DND-41 (cell line): ENCODE measurements at regions not wholly inside any gene's neighbourhood (a gene's known extent, or its start where the extent isn't known, plus 50 kb on each side); places are given as distances from the start of the nearest gene placed in this dataset.

ENCODE experiments used
- ATAC-seq: fragments of 200-7000 bp; cut with Tn5 transposase; 3 replicates; pipeline ENCODE4 v1.9.1; 2021; ENCODE audit warnings: low read depth; ENCODE audit not compliant: insufficient read depth
- DNase-seq: peaks from one replicate; pipeline ENCODE4 v3.0.0-alpha.2; 2020
- H2AFZ ChIP-seq: 2 replicates; pipeline ENCODE4 v1.6.0; 2012; ENCODE audit warnings: low read depth, low read length
- H3K27ac ChIP-seq: 2 replicates; pipeline ENCODE4 v1.5.1; 2012; ENCODE audit warnings: low read length, inconsistent platforms
- H3K27me3 ChIP-seq: fragments of 200-600 bp; sonication (generic); 2 replicates; pipeline ENCODE4 v1.6.0; 2012; ENCODE audit warnings: low read length, mild to moderate bottlenecking, inconsistent platforms; ENCODE audit not compliant: insufficient read depth, poor library complexity
- H3K36me3 ChIP-seq: 2 replicates; pipeline ENCODE4 v1.5.1; 2012; ENCODE audit warnings: low read length, inconsistent platforms; ENCODE audit not compliant: insufficient read depth
- H3K4me1 ChIP-seq: 2 replicates; pipeline ENCODE4 v1.5.1; 2012; ENCODE audit warnings: mild to moderate bottlenecking, low read length; ENCODE audit not compliant: insufficient read depth
- H3K4me2 ChIP-seq: 2 replicates; pipeline ENCODE4 v1.6.0; 2012; ENCODE audit warnings: mild to moderate bottlenecking, moderate library complexity, low read length, inconsistent platforms; ENCODE audit not compliant: insufficient read depth
- H3K4me3 ChIP-seq, 2 experiments: fragments of 200-600 bp in 1 of 2; shearing (Covaris generic) in 1 of 2; 2 replicates each; pipeline ENCODE4 v1.5.1; 2012 to 2016; ENCODE audit warnings: inconsistent platforms in 2 of 2, low read length in 2 of 2, mild to moderate bottlenecking in 2 of 2, low read depth in 1 of 2, moderate library complexity in 1 of 2
- H3K79me2 ChIP-seq: 2 replicates; pipeline ENCODE4 v1.6.0; 2012; ENCODE audit warnings: low read length, inconsistent platforms; ENCODE audit not compliant: insufficient read depth
- H3K9ac ChIP-seq: 2 replicates; pipeline ENCODE4 v1.6.0; 2012; ENCODE audit warnings: low read depth, mild to moderate bottlenecking, inconsistent platforms, low read length, moderate library complexity
- H3K9me3 ChIP-seq: 2 replicates; pipeline ENCODE4 v1.5.1; 2012; ENCODE audit warnings: low read length, moderate library complexity, mild to moderate bottlenecking, inconsistent platforms; ENCODE audit not compliant: insufficient read depth, severe bottlenecking
- H4K20me1 ChIP-seq: 2 replicates; pipeline ENCODE4 v1.6.0; 2012; ENCODE audit warnings: low read length; ENCODE audit not compliant: insufficient read depth
- EZH2 ChIP-seq: IDR thresholded peaks from 3 replicates; pipeline ENCODE4 v1.6.1; 2012; ENCODE audit warnings: borderline replicate concordance, low read depth, mild to moderate bottlenecking, moderate library complexity, low read length, inconsistent platforms; ENCODE audit not compliant: severe bottlenecking
- TF ChIP-seq, protein P1 (sequence below): IDR thresholded peaks from 2 replicates; pipeline ENCODE4 v1.5.1; 2012; ENCODE audit warnings: borderline replicate concordance, low read length, moderate library complexity, mild to moderate bottlenecking; ENCODE audit not compliant: poor library complexity, severe bottlenecking; ENCODE audit errors: extremely low read depth

DNA sequence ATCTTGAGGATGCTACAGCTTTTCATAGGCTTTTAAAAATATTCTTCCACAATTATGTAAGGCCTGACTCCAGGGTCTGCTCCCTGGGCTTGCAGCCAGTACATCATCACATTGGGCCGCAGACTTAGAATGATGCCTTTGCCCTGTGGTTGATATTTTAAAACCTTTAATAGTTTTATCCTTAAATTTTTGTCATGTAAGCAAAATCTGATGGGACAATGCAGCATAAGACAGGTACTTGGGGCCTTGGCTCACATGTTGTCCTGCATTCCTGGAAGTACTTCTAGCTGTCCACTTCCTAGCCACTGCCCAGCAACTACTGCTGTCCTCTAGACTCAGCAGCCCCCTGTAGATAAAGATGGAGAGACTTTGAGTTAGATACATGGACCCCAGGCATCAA lies 197.3 kb upstream of the SLITRK3 start:
- no peak overlapping the region for H3K4me2 ChIP-seq
- ATAC-seq (no peak), DNase-seq (no peak)
- no peak overlapping the region for H3K4me3 ChIP-seq
- H3K36me3 ChIP-seq: no peaks in the 10 kb centered on the region
- H3K4me1 ChIP-seq: no peaks in the 10 kb centered on the region
- no peaks in the 10 kb centered on the region for H3K27me3 ChIP-seq
- H4K20me1 ChIP-seq: no peaks in the 10 kb centered on the region
- H3K79me2 ChIP-seq: no peaks in the 10 kb centered on the region
- no peak for TF ChIP-seq EZH2
- TF ChIP-seq, protein P1, sequence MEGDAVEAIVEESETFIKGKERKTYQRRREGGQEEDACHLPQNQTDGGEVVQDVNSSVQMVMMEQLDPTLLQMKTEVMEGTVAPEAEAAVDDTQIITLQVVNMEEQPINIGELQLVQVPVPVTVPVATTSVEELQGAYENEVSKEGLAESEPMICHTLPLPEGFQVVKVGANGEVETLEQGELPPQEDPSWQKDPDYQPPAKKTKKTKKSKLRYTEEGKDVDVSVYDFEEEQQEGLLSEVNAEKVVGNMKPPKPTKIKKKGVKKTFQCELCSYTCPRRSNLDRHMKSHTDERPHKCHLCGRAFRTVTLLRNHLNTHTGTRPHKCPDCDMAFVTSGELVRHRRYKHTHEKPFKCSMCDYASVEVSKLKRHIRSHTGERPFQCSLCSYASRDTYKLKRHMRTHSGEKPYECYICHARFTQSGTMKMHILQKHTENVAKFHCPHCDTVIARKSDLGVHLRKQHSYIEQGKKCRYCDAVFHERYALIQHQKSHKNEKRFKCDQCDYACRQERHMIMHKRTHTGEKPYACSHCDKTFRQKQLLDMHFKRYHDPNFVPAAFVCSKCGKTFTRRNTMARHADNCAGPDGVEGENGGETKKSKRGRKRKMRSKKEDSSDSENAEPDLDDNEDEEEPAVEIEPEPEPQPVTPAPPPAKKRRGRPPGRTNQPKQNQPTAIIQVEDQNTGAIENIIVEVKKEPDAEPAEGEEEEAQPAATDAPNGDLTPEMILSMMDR: no peak
- H3K9ac ChIP-seq: no peak overlapping the region
- H3K9me3 ChIP-seq: no peaks in the 10 kb centered on the region
- H2AFZ ChIP-seq: no peak overlapping the region
- H3K27ac ChIP-seq: no peak overlapping the region

DNA sequence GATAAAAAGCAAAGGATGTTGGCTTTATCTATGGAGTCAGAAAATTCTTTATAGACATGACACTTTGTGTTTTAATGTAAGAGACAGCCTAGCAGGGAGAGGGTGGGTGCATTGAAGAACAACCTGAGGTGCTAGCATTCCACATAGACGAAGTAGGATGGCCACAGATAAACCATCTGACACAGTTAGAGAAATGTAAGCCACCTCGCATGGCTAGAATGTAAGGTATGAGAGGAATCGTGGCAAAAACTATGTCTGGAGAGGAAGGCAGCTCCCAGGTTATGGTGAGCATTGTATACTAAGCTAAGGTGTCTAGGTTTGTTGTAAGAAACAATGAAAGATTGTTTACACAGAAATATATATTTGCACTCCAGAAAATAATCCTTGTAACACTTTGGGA lies 194.0 kb upstream of the SLITRK3 start:
- Histone ChIP-seq H3K4me1 (no peaks in the 10 kb centered on the region), H3K27me3 (no peaks in the 10 kb centered on the region), H3K36me3 (no peaks in the 10 kb centered on the region), H4K20me1 (no peaks in the 10 kb centered on the region), H3K4me3 (no peak overlapping the region), H3K9me3 (no peaks in the 10 kb centered on the region), H2AFZ (peak overlapping the region; percentile 38), H3K27ac (no peak overlapping the region), H3K4me2 (no peak overlapping the region), H3K9ac (no peak overlapping the region), H3K79me2 (no peaks in the 10 kb centered on the region)
- DNase-seq (no peak), ATAC-seq (no peak)
- no peak for TF ChIP-seq EZH2
- TF ChIP-seq, protein P1: no peak

DNA sequence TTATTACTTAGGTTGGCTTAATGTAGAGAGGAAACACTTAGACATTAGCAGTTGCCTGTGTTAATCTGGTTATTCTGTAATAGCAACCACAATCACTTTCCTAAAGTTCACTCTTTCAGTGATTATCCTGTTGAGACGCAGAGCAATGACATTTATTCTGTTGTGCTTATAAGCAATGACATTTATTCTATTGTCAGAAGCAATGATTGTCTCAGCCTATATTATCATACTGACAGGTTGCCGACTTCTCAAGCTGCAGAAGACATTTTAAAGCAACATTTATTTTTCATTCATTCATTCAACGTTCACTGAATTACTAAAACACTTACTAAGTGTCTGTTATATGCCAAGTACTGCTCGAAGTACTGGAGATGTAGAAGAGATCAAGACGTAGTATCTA lies 193.5 kb upstream of the SLITRK3 start:
- H3K4me2 ChIP-seq: no peak overlapping the region
- no peaks in the 10 kb centered on the region for H3K27me3 ChIP-seq
- H3K4me1 ChIP-seq: no peaks in the 10 kb centered on the region
- H2AFZ ChIP-seq: no peak overlapping the region
- no peak for TF ChIP-seq EZH2
- TF ChIP-seq, protein P1: no peak
- H4K20me1 ChIP-seq: no peaks in the 10 kb centered on the region
- no peaks in the 10 kb centered on the region for H3K79me2 ChIP-seq
- H3K9me3 ChIP-seq: no peaks in the 10 kb centered on the region
- H3K27ac ChIP-seq: no peak overlapping the region
- no peak overlapping the region for H3K4me3 ChIP-seq
- H3K9ac ChIP-seq: no peak overlapping the region
- DNase-seq (no peak), ATAC-seq (no peak)
- no peaks in the 10 kb centered on the region for H3K36me3 ChIP-seq

DNA sequence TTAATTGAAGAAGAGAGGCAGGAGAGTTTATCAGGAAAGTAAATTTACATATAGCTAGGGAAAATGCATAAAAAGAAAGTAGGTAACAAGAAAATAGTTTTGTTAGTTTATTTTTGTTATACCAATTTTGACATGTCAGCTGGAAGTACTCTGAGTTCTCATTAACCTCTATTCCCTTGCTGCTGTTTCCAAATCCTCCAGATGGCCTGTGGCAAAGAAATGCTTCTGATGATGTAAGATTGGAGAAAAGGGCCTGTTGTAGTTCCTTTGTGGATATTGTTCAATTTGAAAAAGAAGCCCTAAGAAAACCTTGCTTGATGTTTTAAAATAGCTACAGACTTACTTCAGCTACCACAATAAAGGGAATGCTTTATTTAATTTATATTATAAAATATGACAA lies 192.9 kb upstream of the SLITRK3 start:
- Histone ChIP-seq H2AFZ (no peak overlapping the region), H3K9me3 (no peaks in the 10 kb centered on the region), H3K4me2 (no peak overlapping the region), H4K20me1 (no peaks in the 10 kb centered on the region), H3K9ac (no peak overlapping the region), H3K79me2 (no peaks in the 10 kb centered on the region), H3K4me1 (no peaks in the 10 kb centered on the region), H3K36me3 (no peaks in the 10 kb centered on the region), H3K4me3 (no peak overlapping the region), H3K27me3 (no peaks in the 10 kb centered on the region), H3K27ac (no peak overlapping the region)
- TF ChIP-seq EZH2: no peak
- TF ChIP-seq, protein P1: no peak
- no peak for DNase-seq
- ATAC-seq: no peak
